ENCODE measurements at regions not wholly inside any gene's neighbourhood (a gene's known extent, or its start where the extent isn't known, plus 50 kb on each side); places are given as distances from the start of the nearest gene placed in this dataset.

DNA sequence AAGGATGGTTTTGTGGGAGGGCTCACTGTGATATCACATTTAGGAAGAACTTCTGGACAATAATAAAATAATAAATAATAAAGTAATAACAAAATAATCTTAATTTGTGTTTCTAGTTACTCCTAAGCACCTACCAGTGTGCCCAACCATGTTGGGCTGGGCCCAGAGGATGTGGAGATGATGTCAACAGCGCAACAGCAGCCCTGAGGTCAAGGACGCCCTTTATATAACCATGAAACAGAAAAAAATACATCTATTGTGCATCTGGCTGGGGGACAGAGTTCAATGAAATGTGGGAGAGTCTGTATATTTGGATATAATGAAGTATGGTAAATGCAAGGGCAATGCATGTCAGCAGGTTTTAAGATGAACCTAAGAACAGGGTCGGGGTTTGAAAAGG is 552.8 kb downstream of the VRK1 start:
- no peak overlapping the region for H3K4me3 ChIP-seq (ENCODE audit: low read depth, low read length)
- ChIA-PET POLR2A (no interaction called here), CTCF (no interaction called here)
- DNase-seq (ENCODE audit: low read depth, low spot score) = no peak
- TF ChIP-seq, protein P1, sequence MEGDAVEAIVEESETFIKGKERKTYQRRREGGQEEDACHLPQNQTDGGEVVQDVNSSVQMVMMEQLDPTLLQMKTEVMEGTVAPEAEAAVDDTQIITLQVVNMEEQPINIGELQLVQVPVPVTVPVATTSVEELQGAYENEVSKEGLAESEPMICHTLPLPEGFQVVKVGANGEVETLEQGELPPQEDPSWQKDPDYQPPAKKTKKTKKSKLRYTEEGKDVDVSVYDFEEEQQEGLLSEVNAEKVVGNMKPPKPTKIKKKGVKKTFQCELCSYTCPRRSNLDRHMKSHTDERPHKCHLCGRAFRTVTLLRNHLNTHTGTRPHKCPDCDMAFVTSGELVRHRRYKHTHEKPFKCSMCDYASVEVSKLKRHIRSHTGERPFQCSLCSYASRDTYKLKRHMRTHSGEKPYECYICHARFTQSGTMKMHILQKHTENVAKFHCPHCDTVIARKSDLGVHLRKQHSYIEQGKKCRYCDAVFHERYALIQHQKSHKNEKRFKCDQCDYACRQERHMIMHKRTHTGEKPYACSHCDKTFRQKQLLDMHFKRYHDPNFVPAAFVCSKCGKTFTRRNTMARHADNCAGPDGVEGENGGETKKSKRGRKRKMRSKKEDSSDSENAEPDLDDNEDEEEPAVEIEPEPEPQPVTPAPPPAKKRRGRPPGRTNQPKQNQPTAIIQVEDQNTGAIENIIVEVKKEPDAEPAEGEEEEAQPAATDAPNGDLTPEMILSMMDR (IDR thresholded peaks at IDR 0.05; ENCODE audit: insufficient read depth, low read length, missing control alignments) = no peak

- POLR2A ChIA-PET = no interaction called here
- DNase-seq (ENCODE audit: low read depth, low spot score) = no peak
- CTCF ChIA-PET = no interaction called here
- TF ChIP-seq, protein P1 (IDR thresholded peaks at IDR 0.05; ENCODE audit: insufficient read depth, low read length, missing control alignments) = no peak
- H3K4me3 ChIP-seq (ENCODE audit: low read depth, low read length) = no peak overlapping the region
Measured at GRCh38 chr14:97350415-97350814, 553.2 kb downstream of the VRK1 start.

GRCh38 chr14:97350894-97351731 is 553.9 kb downstream of the VRK1 start:
- H3K4me3 ChIP-seq (ENCODE audit: low read depth, low read length) = no peak overlapping the region
- ChIA-PET CTCF (no interaction called here), POLR2A (no interaction called here)
- no peak for DNase-seq (ENCODE audit: low read depth, low spot score)
- TF ChIP-seq, protein P1 (IDR thresholded peaks at IDR 0.05; ENCODE audit: insufficient read depth, low read length, missing control alignments) = no peak

DNA sequence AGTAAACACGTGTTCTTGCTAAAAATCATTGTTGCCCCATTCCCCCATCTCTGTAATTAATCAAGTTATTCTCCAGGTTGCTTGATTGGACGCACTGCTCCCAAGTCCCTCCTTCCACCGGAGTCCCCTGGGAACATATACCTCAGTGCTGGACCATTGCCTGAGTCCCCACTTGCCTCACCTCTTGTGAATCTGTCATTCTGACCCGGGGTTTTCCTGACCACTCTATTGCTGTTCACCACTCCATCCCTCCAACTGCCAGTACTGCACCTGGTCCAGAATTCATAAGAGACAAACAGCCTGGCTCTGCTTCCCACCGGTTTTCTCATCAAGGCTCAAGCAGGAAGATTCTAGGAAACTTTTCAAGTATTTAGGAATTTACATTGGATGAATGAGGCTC is 555.9 kb downstream of the VRK1 start:
- DNase-seq (ENCODE audit: low read depth, low spot score) = no peak
- POLR2A ChIA-PET = no interaction called here
- CTCF ChIA-PET = no interaction called here
- no peak overlapping the region for H3K4me3 ChIP-seq (ENCODE audit: low read depth, low read length)
- TF ChIP-seq, protein P1 (IDR thresholded peaks at IDR 0.05; ENCODE audit: insufficient read depth, low read length, missing control alignments) = no peak

DNA sequence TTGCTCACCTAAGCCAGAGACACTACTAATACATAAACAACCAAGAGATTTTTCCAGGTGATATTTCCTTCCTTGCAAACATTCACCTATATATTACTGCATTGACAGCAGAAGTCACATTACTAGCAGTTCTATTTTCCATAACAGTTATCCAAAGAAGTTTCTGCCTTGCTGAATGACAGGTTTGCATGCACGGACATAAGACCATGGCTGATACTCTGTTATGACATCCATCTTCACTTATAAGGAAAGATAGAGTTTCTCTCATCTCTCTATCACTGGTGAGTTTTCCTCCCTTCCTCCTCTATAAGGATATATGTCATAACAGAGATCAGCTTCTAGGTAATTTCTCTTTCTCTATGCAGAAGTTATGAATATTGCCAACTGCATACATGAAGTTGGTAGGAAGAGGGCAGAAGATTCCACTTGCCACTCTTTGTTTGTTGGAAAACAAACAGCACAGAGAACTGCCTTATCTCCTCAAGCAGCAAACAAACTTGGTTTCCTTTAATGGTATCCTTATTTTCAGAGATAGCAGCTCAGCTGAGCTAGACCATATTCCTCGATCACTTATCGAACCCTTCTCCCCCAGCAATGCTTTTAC is 557.0 kb downstream of the VRK1 start:
- POLR2A ChIA-PET = no interaction called here
- no peak overlapping the region for H3K4me3 ChIP-seq (ENCODE audit: low read depth, low read length)
- TF ChIP-seq, protein P1 (IDR thresholded peaks at IDR 0.05; ENCODE audit: insufficient read depth, low read length, missing control alignments) = no peak
- CTCF ChIA-PET = no interaction called here
- DNase-seq (ENCODE audit: low read depth, low spot score) = no peak

- CTCF ChIA-PET = no interaction called here
- POLR2A ChIA-PET = no interaction called here
Measured at GRCh38 chr14:97359341-97359740, 562.2 kb downstream of the VRK1 start.

More at GRCh38 chr14:97359341-97359740, 562.2 kb downstream of the VRK1 start:
- H3K4me3 ChIP-seq (ENCODE audit: low read depth, low read length) = no peak overlapping the region
- TF ChIP-seq, protein P1 (IDR thresholded peaks at IDR 0.05; ENCODE audit: insufficient read depth, low read length, missing control alignments) = no peak
- no peak for DNase-seq (ENCODE audit: low read depth, low spot score)

Measured in AG04449 (cell line).